ENCODE measurements at regions not wholly inside any gene's neighbourhood (a gene's known extent, or its start where the extent isn't known, plus 50 kb on each side); places are given as distances from the start of the nearest gene placed in this dataset.

DNA sequence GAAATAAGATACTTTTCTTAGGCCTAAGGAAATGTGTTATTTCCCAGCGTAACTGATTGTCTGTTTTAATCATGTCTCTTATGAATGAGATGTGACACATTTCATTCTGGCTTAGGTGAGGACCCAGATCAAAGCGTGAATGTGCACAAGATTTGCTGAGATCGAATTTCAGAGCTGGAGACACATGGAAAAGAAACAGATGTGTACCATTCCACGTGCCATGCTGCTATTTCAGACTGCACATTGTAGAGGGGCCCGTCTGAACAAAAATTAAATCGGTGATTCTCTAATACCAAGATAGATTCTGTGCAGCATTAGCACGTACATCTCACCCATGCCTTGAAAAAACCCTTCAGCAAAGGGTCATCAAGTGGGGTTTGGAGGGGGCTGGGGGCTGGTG, 290.4 kb downstream of the AACS start:
- TF ChIP-seq, protein P1, sequence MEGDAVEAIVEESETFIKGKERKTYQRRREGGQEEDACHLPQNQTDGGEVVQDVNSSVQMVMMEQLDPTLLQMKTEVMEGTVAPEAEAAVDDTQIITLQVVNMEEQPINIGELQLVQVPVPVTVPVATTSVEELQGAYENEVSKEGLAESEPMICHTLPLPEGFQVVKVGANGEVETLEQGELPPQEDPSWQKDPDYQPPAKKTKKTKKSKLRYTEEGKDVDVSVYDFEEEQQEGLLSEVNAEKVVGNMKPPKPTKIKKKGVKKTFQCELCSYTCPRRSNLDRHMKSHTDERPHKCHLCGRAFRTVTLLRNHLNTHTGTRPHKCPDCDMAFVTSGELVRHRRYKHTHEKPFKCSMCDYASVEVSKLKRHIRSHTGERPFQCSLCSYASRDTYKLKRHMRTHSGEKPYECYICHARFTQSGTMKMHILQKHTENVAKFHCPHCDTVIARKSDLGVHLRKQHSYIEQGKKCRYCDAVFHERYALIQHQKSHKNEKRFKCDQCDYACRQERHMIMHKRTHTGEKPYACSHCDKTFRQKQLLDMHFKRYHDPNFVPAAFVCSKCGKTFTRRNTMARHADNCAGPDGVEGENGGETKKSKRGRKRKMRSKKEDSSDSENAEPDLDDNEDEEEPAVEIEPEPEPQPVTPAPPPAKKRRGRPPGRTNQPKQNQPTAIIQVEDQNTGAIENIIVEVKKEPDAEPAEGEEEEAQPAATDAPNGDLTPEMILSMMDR (conservative IDR thresholded peaks at IDR 0.05 in 1 of 2, IDR thresholded peaks at IDR 0.05 in 1 of 2; ENCODE audit: extremely low read depth in 1 of 2, insufficient read depth in 1 of 2, low read depth in 1 of 2, low read length in 2 of 2), result no peak
- TF ChIP-seq EZH2 (IDR thresholded peaks at IDR 0.05; ENCODE audit: borderline replicate concordance, low read length), result no peak

All from mammary epithelial cell (primary cell).